ENCODE measurements at regions not wholly inside any gene's neighbourhood (a gene's known extent, or its start where the extent isn't known, plus 50 kb on each side); places are given as distances from the start of the nearest gene placed in this dataset.

GRCh38 chrX:39481621-39482020 lies 616.1 kb downstream of the BCOR start:
- no peak for TF ChIP-seq CTCF (IDR thresholded peaks at IDR 0.05)
- TF ChIP-seq EP300 (IDR thresholded peaks at IDR 0.05; ENCODE audit: low read depth) = no peak

All from transverse colon (tissue), 3 donors.